Liver (tissue), 8 donors: ENCODE measurements at regions not wholly inside any gene's neighbourhood (a gene's known extent, or its start where the extent isn't known, plus 50 kb on each side); places are given as distances from the start of the nearest gene placed in this dataset.

Experiments
- DNase-seq: peaks from one replicate; pipeline ENCODE4 v3.0.0-alpha.2; 2017; ENCODE audit warnings: low spot score
- H3K27ac ChIP-seq, 2 donors: one replicate each; pipeline ENCODE4 v1.7.0; 2013; ENCODE audit warnings: inconsistent platforms in 2 of 2, low read length in 2 of 2, control low read depth in 1 of 2, low read depth in 1 of 2, mild to moderate bottlenecking in 1 of 2
- H3K27me3 ChIP-seq, 4 donors: one replicate each; pipeline versions ENCODE4 v1.6.1 to v1.7.0; 2013; ENCODE audit warnings: low read length in 3 of 4, inconsistent platforms in 1 of 4, mild to moderate bottlenecking in 1 of 4, moderate library complexity in 1 of 4; ENCODE audit not compliant: control insufficient read depth in 4 of 4, insufficient read depth in 4 of 4
- H3K36me3 ChIP-seq, 4 donors: one replicate each; pipeline versions ENCODE4 v1.6.1 to v1.7.0; 2013; ENCODE audit warnings: low read length in 3 of 4, mild to moderate bottlenecking in 3 of 4, low read depth in 1 of 4, moderate library complexity in 1 of 4; ENCODE audit not compliant: control insufficient read depth in 4 of 4, insufficient read depth in 3 of 4
- H3K4me1 ChIP-seq, 4 donors: one replicate each; pipeline versions ENCODE4 v1.6.1 to v1.7.0; 2013; ENCODE audit warnings: low read length in 3 of 4, mild to moderate bottlenecking in 3 of 4, moderate library complexity in 1 of 4; ENCODE audit not compliant: control insufficient read depth in 4 of 4, insufficient read depth in 4 of 4
- H3K4me3 ChIP-seq, 3 donors: one replicate each; pipeline versions ENCODE4 v1.6.1 to v1.7.0; 2013; ENCODE audit warnings: low read length in 3 of 3, control low read depth in 1 of 3, low read depth in 1 of 3, mild to moderate bottlenecking in 1 of 3
- H3K9ac ChIP-seq, 2 donors: one replicate each; pipeline ENCODE4 v1.7.0; 2013; ENCODE audit warnings: low read length in 2 of 2, mild to moderate bottlenecking in 2 of 2, moderate library complexity in 2 of 2, control low read depth in 1 of 2, low read depth in 1 of 2
- H3K9me3 ChIP-seq, 4 donors: one replicate each; pipeline versions ENCODE4 v1.6.1 to v1.7.0; 2013; ENCODE audit warnings: low read length in 3 of 4; ENCODE audit not compliant: control insufficient read depth in 4 of 4
- CTCF ChIP-seq: fragments of 150-350 bp; IDR thresholded peaks from 2 replicates; pipeline ENCODE4 v1.5.1; 2017; ENCODE audit warnings: improper control_type of control experiment, low read depth, low read length; ENCODE audit not compliant: missing input control
- EGR1 ChIP-seq, 2 donors: IDR thresholded peaks; 2 replicates each; pipeline ENCODE4 v1.6.1; 2016 to 2018; ENCODE audit warnings: antibody characterized with exemption in 2 of 2, low read depth in 2 of 2
- FOXA1 ChIP-seq: IDR thresholded peaks from 2 replicates; pipeline ENCODE4 v1.6.1; 2016; ENCODE audit warnings: antibody characterized with exemption
- FOXA2 ChIP-seq: IDR thresholded peaks from 2 replicates; pipeline ENCODE4 v1.6.1; 2016; ENCODE audit warnings: antibody characterized with exemption
- GABPA ChIP-seq, 2 donors: IDR thresholded peaks in 1 of 2; conservative IDR thresholded peaks in 1 of 2; 2 replicates each; pipeline ENCODE4 v1.6.1; 2016; ENCODE audit warnings: antibody characterized with exemption in 2 of 2, mild to moderate bottlenecking in 1 of 2, moderate library complexity in 1 of 2
- HNF4A ChIP-seq, 2 donors: conservative IDR thresholded peaks; 2 replicates each; pipeline ENCODE4 v1.6.1; 2016; ENCODE audit warnings: antibody characterized with exemption in 2 of 2, mild to moderate bottlenecking in 2 of 2
- HNF4G ChIP-seq: IDR thresholded peaks from 2 replicates; pipeline ENCODE4 v1.6.1; 2016; ENCODE audit warnings: antibody characterized with exemption
- JUND ChIP-seq, 2 donors: IDR thresholded peaks; 2 replicates each; pipeline ENCODE4 v1.6.1; 2016; ENCODE audit warnings: antibody characterized with exemption in 2 of 2
- MAX ChIP-seq: IDR thresholded peaks from 2 replicates; pipeline ENCODE4 v1.6.1; 2016; ENCODE audit warnings: antibody characterized with exemption
- NR2F2 ChIP-seq: IDR thresholded peaks from 2 replicates; pipeline ENCODE4 v1.6.1; 2016; ENCODE audit warnings: antibody characterized with exemption
- RAD21 ChIP-seq, 2 donors: IDR thresholded peaks; 2 replicates each; pipeline ENCODE4 v1.6.1; 2016; ENCODE audit warnings: antibody characterized with exemption in 2 of 2, mild to moderate bottlenecking in 2 of 2
- RXRA ChIP-seq, 2 donors: IDR thresholded peaks; 2 replicates each; pipeline ENCODE4 v1.6.1; 2017 to 2018; ENCODE audit warnings: antibody characterized with exemption in 2 of 2, mild to moderate bottlenecking in 1 of 2
- SP1 ChIP-seq: IDR thresholded peaks from 2 replicates; pipeline ENCODE4 v1.6.1; 2018; ENCODE audit warnings: antibody characterized with exemption, mild to moderate bottlenecking
- TAF1 ChIP-seq: conservative IDR thresholded peaks from 2 replicates; pipeline ENCODE4 v1.6.1; 2016; ENCODE audit warnings: antibody characterized with exemption, mild to moderate bottlenecking
- YY1 ChIP-seq: IDR thresholded peaks from 2 replicates; pipeline ENCODE4 v1.6.1; 2016; ENCODE audit warnings: antibody characterized with exemption, mild to moderate bottlenecking
- WGBS: extraction: QIAGEN DNeasy Blood & Tissue Kit; methylation state at CpG from one replicate; pipeline ENCODE4 v1.1.7; 2013; 5-methylcytosine and 5-hydroxymethylcytosine counted together
- TF ChIP-seq, protein P1 (sequence below): IDR thresholded peaks from 2 replicates; pipeline ENCODE4 v1.6.1; 2016; ENCODE audit warnings: antibody characterized with exemption
- TF ChIP-seq, protein P2 (sequence below): IDR thresholded peaks from 2 replicates; pipeline ENCODE4 v1.6.1; 2016; ENCODE audit warnings: antibody characterized with exemption, mild to moderate bottlenecking
- donor health status: healthy.
- donor health status: healthy.
- donor health status: healthy.
- donor health status: healthy.
- donor health status: healthy.

GRCh38 chr11:15748741-15749140 lies 607.6 kb downstream of the SOX6 start:
- no peak for TF ChIP-seq SP1
- no peak for TF ChIP-seq EGR1 (IDR thresholded peaks at IDR 0.05; ENCODE audit: low read depth in 2 of 2)
- no peak for TF ChIP-seq GABPA (IDR thresholded peaks at IDR 0.05 in 1 of 2, conservative IDR thresholded peaks at IDR 0.05 in 1 of 2)
- TF ChIP-seq JUND (IDR thresholded peaks at IDR 0.05) = no peak
- no peak for TF ChIP-seq FOXA2
- TF ChIP-seq HNF4G = no peak
- TF ChIP-seq NR2F2 = no peak
- TF ChIP-seq FOXA1 = no peak
- no peak for TF ChIP-seq TAF1
- TF ChIP-seq, protein P1, sequence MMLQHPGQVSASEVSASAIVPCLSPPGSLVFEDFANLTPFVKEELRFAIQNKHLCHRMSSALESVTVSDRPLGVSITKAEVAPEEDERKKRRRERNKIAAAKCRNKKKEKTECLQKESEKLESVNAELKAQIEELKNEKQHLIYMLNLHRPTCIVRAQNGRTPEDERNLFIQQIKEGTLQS = no peak
- TF ChIP-seq RXRA (IDR thresholded peaks at IDR 0.05) = no peak
- TF ChIP-seq CTCF = no peak
- no peak for TF ChIP-seq MAX
- H3K36me3 ChIP-seq = no peaks in the 10 kb centered on the region
- no peak for DNase-seq
- no peak overlapping the region for H3K9ac ChIP-seq
- H3K4me1 ChIP-seq = no peaks in the 10 kb centered on the region
- H3K9me3 ChIP-seq = peaks cover 0 to 3% (median 0%) of the 10 kb centered on the region in 4 donors
- no peak overlapping the region for H3K27ac ChIP-seq
- H3K27me3 ChIP-seq = no peaks in the 10 kb centered on the region
- H3K4me3 ChIP-seq = no peak overlapping the region
- 49% methylated on average over 2 of the region's 2 CpGs for WGBS

DNA sequence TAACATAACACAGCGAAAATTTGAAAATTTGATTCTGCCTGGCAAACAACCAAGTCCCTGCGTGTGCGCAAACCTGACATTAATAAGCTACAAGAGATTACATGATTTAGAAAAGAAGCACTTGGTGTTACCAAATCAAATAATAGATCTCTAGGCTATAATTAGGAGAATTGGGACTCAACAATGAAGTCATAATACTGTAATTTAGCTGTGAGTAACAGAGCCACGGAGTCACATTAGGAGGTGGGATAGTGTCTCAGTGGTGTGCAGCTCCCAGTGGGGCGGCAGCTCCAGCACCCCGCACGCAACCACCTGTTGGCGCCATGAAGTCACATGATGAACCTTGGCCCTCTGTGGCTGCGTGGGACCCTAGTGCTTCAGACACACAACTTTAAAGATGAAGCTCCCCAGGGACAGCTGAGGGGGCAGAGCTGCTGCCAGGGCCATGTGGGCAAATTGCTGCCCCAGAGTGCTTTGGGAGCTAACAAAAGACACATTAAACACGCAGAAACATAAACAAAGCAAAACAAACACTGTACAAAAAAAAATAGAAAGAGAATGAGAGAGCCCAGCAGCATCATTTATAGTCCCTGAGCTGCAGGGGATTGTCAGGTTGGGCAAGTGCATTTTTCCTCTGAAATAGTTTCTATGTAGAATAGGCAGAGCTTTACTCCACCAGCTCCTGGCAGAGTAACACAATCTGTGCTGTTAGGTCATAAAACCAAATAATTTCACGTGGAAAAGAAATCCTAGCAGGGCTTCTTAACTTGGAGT lies 605.6 kb downstream of the SOX6 start:
- Histone ChIP-seq H3K4me3 (no peak overlapping the region), H3K4me1 (no peaks in the 10 kb centered on the region), H3K36me3 (no peaks in the 10 kb centered on the region), H3K27me3 (no peaks in the 10 kb centered on the region), H3K27ac (no peak overlapping the region), H3K9me3 (peaks cover 0 to 4% (median 0%) of the 10 kb centered on the region in 4 donors), H3K9ac (no peak overlapping the region)
- TF ChIP-seq FOXA1 (no peak), FOXA2 (no peak), GABPA (IDR thresholded peaks at IDR 0.05 in 1 of 2, conservative IDR thresholded peaks at IDR 0.05 in 1 of 2) (no peak)
- WGBS = 89% methylated on average over 11 of the region's 11 CpGs
- DNase-seq = no peak

DNA sequence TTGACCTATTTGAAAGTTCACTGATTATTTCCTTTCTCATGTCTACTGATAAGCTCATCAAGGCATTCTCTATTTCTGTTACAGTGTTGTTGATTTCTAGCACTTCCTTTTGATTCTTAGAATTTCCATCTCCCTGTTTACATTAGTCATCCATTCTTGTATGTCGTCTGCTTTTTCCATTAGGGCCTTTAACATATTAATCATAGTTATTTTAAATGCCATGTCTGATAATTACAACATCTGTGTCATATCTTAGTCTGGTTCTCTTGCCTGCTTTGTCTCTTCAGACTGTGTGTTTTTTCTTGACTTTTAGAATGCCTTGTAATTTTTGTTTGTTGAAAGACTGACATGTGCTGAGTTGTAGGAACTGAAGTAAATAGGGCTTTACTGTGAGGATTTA lies 602.1 kb downstream of the SOX6 start:
- TF ChIP-seq YY1 (no peak), TAF1 (no peak), HNF4A (conservative IDR thresholded peaks at IDR 0.05) (no peak), FOXA1 (no peak), CTCF (no peak), RAD21 (IDR thresholded peaks at IDR 0.05) (no peak), SP1 (no peak), EGR1 (IDR thresholded peaks at IDR 0.05; ENCODE audit: low read depth in 2 of 2) (no peak), GABPA (IDR thresholded peaks at IDR 0.05 in 1 of 2, conservative IDR thresholded peaks at IDR 0.05 in 1 of 2) (no peak), NR2F2 (no peak)
- TF ChIP-seq, protein P2, sequence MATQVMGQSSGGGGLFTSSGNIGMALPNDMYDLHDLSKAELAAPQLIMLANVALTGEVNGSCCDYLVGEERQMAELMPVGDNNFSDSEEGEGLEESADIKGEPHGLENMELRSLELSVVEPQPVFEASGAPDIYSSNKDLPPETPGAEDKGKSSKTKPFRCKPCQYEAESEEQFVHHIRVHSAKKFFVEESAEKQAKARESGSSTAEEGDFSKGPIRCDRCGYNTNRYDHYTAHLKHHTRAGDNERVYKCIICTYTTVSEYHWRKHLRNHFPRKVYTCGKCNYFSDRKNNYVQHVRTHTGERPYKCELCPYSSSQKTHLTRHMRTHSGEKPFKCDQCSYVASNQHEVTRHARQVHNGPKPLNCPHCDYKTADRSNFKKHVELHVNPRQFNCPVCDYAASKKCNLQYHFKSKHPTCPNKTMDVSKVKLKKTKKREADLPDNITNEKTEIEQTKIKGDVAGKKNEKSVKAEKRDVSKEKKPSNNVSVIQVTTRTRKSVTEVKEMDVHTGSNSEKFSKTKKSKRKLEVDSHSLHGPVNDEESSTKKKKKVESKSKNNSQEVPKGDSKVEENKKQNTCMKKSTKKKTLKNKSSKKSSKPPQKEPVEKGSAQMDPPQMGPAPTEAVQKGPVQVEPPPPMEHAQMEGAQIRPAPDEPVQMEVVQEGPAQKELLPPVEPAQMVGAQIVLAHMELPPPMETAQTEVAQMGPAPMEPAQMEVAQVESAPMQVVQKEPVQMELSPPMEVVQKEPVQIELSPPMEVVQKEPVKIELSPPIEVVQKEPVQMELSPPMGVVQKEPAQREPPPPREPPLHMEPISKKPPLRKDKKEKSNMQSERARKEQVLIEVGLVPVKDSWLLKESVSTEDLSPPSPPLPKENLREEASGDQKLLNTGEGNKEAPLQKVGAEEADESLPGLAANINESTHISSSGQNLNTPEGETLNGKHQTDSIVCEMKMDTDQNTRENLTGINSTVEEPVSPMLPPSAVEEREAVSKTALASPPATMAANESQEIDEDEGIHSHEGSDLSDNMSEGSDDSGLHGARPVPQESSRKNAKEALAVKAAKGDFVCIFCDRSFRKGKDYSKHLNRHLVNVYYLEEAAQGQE = no peak
- TF ChIP-seq, protein P1 = no peak
- DNase-seq = no peak
- Histone ChIP-seq H3K27ac (no peak overlapping the region), H3K27me3 (no peaks in the 10 kb centered on the region), H3K9me3 (peaks cover 0 to 4% (median 0%) of the 10 kb centered on the region in 4 donors), H3K4me1 (no peaks in the 10 kb centered on the region), H3K36me3 (no peaks in the 10 kb centered on the region), H3K9ac (no peak overlapping the region), H3K4me3 (no peak overlapping the region)
- WGBS = 57% methylated on average over 1 of the region's 1 CpG
